Right lobe of liver (tissue), 4 donors: ENCODE measurements at regions not wholly inside any gene's neighbourhood (a gene's known extent, or its start where the extent isn't known, plus 50 kb on each side); places are given as distances from the start of the nearest gene placed in this dataset.

Source experiments
- POLR2A ChIP-seq: fragments of 450-650 bp; IDR thresholded peaks from one replicate; pipeline ENCODE4 v1.6.1; 2017; ENCODE audit warnings: antibody characterized with exemption, mild to moderate bottlenecking
- TF ChIP-seq, protein P1 (sequence below), 4 donors: fragments of 200-600 bp in 3 of 4; fragments of 450-650 bp in 1 of 4; IDR thresholded peaks; one replicate each; pipeline versions ENCODE4 v1.5.1 to v1.8.0; 2016 to 2022; ENCODE audit warnings: antibody characterized with exemption in 4 of 4, mild to moderate bottlenecking in 2 of 4
- donor health status: DM: no; HTN: no; CAD: no.
- donor health status: DM: no; HTN: no; CAD: no.
- donor health status: DM: no; HTN: yes; CAD: no.

DNA sequence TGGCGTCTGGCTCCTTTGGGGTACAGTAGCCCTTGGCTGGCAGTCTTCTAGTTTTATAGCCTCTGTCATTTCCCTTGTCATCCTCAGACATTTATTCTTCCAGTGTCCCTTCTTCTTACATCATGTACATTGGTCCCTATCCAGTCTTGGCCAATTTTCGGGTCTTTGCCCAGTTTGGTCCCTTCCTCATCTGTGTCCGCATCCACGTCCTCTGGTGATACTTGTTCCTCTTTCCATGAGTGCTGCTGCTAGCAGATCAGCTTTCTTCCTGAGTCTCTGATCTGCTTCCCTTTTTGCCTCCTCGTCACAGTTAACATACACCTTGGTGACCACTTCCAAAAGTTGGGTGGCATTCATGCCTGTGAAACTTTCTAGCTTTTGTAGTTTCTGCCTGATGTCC lies 86.2 kb upstream of the GPR6 start:
- TF ChIP-seq, protein P1, sequence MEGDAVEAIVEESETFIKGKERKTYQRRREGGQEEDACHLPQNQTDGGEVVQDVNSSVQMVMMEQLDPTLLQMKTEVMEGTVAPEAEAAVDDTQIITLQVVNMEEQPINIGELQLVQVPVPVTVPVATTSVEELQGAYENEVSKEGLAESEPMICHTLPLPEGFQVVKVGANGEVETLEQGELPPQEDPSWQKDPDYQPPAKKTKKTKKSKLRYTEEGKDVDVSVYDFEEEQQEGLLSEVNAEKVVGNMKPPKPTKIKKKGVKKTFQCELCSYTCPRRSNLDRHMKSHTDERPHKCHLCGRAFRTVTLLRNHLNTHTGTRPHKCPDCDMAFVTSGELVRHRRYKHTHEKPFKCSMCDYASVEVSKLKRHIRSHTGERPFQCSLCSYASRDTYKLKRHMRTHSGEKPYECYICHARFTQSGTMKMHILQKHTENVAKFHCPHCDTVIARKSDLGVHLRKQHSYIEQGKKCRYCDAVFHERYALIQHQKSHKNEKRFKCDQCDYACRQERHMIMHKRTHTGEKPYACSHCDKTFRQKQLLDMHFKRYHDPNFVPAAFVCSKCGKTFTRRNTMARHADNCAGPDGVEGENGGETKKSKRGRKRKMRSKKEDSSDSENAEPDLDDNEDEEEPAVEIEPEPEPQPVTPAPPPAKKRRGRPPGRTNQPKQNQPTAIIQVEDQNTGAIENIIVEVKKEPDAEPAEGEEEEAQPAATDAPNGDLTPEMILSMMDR (IDR thresholded peaks at IDR 0.05): no peak
- TF ChIP-seq POLR2A: no peak
